Kidney capillary endothelial cell (primary cell): ENCODE measurements at regions not wholly inside any gene's neighbourhood (a gene's known extent, or its start where the extent isn't known, plus 50 kb on each side); places are given as distances from the start of the nearest gene placed in this dataset.
"Not testable (repeated sequence)": the region's sequence is repeated elsewhere in the genome, so short reads cannot be mapped to it uniquely, and the experiment has no call there.

Source experiments
- DNase-seq: peaks from one replicate; pipeline ENCODE4 v3.0.0-alpha.2; 2018; ENCODE audit warnings: low spot score

DNA sequence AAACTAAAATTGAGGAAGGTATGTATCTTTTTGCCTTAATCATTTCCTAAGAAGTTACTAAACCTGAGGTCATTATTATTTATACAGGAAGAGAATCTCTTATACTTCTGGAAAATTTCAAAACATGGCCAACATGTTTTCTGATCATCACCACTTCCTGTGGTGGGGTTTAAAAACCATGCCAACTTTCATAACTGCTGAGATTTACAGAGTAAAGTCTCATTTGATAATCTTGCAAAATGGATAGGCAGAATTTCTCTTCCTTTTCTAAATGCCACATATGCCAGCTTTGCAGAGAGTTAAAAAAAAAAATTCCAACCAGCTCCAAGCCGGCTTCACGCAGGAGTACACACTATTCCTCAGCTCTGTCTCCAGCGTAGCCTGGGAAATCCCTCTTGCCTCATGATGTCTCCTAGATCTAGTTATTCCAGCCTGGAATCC is 124.3 kb upstream of the SPRED1 start:
- DNase-seq = peak; percentile 61

DNA sequence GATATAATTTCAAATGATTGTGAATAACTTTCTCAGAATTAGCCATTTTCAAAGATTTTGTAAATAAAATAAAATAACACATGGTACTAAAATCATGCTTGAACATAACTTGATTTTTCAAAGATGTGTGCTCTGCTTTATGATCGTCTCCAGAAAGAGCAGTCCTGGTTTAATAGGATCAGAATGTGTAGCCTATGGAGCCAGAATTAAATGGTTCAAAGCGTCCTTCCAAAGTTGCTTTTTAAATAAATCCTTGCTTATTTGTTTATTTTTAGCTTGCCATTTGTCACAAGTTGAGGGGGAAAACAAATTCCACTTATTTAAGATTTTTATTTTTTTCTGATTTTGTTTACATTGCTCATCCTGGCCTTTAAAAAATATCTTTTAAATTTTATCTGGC is 123.7 kb upstream of the SPRED1 start:
- DNase-seq = no peak

DNA sequence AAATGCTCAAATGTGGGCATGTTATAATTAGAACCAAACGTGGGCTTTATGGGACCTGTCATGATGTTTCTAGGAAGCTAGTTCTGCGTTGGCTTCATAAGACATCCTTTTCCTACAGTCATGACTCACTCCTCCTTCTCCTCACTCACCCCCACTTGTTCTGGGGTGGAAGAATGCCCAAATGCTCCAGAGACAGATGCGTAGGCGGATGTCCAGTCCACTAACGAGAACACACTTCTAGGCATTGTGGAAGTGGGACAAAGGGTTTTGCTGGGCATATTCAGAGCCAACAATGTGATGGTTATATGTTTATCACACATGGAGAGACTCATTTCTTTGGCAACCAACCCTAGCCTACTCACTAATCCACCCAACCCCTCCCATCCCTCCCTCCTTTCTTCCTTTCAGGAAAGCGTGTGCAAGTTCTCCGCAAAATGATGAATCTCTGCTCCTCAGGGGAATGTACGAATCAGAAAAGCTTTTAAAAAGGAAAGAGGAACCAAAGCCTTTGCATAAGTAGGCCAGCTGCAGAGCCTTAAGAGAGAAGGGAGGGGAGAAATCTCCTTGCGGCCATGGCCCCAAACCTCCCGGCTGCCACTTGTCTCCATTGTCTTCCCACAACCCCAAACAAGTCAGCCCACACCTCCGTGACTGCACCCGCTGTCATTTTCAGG is 123.0 kb upstream of the SPRED1 start:
- DNase-seq = peak; percentile 96

DNA sequence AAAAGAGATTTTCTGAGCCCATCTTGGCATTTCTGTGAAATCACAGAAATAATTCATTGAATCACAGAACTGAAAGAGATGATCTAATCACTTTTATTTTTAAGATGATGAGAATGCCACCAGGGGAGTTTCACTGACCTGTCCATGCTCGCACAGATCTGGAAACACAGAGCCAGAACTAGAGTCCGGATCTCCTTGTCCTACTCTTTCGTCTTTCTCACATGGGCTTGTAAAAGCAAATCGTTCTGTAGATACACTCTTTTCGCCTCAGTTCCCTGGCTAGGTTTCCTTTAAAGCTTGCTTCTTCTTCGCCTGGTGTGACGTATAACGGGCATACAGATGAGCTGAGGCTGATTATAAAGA is 122.5 kb upstream of the SPRED1 start:
- no peak for DNase-seq

DNA sequence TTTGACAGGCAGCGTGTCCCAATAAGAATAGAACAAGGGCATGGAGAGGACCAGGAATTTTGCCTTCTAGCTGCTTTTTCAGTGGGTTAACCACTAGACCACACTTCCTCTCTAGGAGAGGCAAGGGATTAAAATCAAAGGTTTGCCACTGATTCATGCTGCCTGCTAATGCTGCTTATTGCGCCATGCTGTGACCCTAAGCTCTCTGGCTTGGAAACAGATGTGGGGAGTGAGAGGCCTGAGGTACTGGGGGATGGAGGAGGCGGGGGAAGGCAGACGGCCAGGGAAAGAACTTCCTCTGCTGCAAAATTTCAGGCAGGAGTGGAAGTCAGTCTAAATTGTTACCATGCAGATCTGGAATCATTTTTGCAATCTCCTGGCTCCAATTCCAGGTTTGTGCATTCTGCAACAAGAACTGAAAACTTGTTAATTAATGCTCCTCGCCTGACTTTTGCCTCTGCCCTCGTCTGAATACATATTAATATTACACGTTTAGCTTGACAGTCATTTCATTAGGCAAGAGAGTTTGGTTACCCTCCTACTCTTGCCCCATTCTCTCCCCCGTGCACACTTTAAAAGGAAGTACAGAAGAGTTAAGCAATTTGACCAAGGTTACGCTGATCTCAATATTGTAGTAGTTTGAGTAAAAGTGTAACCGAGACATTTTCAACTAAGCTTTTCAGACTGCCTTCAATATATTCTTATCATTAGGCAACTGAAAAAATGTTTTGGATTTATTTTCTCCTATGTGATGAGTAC is 121.7 kb upstream of the SPRED1 start:
- DNase-seq = peak; percentile 28

DNA sequence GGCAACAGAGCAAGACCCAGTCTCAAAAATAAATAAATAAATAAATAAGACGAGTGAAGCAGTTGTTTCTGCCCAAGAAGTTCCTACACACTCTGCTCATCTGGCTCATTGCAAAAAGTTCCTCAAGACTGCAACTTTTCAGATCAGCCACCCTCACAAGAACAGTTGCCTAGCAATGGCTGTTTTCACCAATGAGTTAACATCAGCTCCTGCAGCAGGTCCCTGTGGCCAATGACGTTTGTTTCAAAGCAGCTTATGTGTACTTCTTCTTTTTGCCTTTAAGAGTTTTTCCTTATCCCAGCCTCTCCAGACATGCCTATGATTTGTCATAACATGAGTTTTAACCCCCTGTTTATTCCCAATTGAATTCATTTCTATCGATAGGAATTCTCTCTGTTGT is 118.4 kb upstream of the SPRED1 start:
- no peak for DNase-seq

DNA sequence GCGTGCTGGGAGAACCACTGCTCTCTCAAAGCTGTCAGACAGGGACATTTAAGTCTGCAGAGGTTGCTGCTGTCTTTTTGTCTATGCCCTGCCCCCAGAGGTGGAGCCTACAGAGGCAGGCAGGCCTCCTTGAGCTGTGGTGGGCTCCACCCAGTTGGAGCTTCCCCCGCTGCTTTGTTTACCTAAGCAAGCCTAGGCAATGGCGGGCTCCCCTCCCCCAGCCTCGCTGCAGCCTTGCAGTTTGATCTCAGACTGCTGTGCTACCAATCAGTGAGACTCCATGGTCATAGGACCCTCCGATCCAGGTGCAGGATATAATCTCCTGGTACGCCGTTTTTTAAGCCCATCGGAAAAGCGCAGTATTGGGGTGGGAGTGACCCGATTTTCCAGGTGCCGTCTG is 110.4 kb upstream of the SPRED1 start:
- not testable (repeated sequence) for DNase-seq

DNA sequence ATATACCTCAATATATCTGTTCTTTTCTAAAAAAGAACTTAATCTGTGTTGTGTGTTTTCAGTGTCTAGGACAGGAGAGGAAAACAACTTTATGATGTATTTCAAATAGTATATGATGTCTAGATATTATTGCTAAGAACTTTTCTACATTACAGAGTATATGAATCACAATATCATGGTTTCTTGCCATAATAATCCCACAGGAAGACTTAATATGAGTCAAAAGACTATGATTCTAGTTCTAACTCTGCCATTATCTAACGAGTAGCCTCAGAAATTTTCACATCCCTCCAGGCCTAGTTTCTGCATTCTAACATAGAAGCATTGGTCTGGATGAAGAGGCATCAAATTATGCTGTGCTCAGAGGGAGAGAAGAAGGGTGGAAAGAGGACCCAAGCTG is 107.7 kb upstream of the SPRED1 start:
- no peak for DNase-seq

DNA sequence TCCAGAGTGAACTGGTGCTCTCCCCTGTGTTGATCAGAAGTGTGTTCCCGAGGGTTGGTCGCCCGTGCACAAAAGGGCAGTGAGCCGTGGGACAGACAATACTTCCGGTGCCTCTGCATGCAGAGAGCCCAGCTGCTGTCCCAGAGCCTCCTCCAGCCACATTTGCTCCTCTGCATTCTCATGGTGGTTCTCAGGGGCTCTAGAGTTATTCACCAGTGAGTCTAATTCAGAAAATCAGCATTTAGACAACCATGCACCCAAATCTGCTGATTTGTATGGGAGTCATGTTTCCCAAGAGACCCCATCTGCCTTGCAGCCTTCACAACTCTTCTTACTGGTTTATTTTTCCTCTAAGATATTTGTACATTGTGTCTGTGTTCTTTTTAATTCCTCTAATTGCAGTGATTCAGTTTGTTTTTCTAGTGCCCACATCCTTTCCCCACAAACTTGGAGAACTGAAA is 107.0 kb upstream of the SPRED1 start:
- no peak for DNase-seq

DNA sequence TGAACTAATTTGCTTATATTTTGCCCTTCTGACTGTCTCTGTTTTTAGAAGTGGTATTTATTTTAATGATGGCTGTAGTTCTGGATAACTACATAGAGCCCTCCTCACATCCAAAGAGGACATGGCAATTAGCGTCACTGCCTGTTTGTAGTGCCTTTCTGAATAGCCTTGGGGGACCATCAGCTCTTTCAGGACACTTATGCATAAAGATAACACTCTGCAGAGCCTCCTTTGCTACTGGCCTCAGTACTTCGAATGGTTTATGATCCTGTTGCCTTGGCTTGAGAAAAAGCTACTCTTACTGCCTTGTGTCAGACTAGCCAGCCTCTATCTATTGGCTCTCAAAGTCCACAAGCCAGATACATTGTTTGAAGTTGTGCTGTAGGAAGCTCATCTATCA is 105.4 kb upstream of the SPRED1 start:
- no peak for DNase-seq

DNA sequence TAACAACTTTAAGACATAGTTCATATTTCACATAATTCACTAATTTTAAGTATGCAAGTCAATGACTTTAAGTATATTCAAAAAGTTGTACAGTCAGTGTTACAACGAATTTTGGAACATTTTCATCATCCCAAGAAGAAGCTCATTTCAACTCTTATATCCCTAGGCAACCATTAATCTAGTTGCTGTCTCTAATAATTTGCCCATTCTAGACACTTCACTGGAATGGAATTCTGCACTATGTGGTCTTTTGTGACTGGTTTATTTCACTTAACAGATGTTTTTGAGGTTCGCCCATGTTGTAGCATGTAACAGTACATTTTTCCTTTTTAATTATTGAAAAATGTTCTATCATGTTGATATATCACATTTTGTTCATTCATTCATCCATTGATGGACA is 104.2 kb upstream of the SPRED1 start:
- DNase-seq = no peak

DNA sequence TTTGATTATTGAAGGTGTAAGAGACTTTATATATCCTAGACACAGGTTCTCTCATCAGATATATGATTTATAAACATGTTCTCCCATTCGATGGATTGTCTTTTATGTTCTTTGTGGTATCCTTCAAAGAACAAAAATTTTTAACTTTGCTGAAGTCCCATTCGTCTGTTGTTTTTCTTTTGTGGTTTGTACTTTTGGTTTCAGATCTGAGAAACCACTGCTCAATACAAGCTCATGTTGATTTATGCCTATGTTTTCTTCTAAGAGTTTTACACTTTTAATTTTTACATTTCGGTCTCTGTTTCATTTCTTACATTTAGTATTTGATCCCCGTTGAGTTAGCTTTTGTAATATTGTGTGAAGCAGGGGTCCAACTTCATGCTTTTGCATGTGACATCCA is 103.3 kb upstream of the SPRED1 start:
- DNase-seq = no peak

DNA sequence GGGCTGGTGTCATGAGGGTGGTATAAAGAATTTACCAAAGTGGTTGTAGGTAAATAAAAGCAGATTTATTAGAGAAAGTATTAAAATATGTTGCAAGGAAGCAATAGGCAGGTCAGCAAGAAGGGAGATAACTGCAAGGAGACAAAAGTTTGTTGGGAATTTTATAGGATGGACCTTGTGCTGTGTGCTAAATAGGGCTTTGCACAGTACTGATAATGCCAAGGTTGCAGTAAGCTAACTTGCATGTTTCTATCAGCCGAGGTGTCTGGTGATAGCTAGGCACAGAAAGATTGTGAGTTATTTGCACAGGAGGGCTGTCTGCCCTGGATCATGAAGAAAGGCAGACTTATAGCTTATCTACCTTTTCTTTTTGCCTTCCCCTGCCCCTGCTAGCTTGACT is 102.5 kb upstream of the SPRED1 start:
- no peak for DNase-seq

DNA sequence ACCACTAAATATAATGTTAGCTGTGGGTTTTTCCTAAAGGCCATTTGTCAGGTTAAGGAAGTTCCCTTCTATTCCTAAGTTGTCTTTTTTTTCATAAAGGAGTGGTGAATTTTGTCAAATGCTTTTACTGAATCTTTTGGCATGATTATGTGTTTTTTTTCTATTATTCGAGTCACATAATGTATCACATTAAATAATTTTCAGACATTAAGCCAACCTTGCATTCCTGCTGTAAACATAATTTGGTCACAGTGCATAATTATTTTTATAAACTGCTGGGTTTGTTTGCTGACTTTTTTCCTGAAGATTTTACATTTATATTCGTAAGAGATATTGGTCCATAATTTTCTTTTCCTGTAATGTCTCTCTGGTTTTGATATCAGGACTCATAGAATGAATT is 101.8 kb upstream of the SPRED1 start:
- no peak for DNase-seq

DNA sequence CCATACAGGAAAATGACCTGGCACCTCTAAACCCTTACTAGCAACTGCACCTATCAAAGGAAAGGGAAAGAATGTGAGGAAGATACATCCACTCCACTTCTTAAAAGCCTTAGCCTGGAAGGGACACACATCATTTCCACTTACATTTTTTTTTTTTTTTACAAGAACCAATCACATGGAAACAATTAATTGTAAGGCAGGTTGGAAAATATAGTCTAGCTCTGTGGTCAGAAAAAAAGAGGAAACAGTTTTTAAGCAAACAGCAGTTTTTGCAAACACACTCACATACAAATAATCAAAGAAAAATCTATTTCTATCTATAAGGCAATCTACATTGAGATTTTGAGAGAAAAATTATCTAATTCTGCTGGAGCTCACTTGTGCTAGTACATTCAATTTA is 98.9 kb upstream of the SPRED1 start:
- no peak for DNase-seq

DNA sequence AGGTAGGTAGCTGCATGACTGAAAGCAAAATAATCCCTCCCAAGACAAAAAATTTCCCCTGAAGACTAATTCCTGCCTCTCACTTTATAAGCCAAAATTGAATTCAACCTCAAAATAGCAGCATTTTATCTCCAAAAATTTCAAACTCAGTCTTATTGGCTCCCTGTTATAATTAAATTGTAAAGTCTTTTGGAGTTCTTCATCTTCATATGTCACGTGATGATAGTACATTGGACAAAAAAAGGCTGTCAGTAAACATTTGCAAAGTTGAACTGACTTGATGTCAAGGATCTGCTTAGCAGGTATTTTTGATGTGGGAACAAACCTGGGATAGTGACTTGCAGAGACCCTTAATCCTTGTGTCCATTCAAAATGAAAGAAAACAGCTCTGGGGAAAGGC is 98.4 kb upstream of the SPRED1 start:
- no peak for DNase-seq

DNA sequence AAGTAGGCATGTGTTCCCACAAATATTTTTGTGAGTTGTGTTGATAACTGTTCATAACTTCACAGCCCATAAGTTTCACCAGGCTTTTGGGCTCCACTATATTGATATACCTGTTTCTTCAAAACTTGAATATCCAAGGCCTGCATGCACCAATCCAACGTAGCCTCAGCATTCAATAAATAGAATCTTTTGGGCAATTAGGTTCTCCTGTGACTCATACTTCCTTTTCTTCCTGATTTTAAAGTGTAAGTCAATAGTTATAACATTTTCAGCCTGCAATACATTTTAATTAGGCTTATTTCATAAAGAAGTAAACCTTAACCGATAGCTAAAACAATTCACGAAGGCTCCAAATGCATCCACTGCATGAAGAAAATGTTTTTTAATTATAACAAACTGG is 97.8 kb upstream of the SPRED1 start:
- DNase-seq = no peak

DNA sequence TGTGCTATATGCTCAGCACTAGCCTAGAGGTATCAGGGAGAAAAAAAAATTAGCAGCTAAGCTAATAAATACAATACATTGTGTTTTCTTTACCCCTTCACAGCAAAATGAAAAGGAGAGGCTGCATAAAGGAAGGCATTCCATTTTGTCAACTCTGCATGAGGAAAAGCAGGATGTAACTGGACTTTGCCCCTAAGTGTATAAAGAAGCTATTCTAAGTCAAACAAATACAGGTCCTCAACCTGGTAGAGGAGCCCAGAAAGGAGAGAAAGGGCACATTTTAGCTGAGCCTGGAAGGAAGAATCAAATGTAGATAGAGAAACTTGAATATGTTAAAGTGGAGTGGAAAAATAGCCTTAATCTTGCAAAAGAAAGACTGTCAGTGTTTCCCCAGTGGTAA is 89.0 kb upstream of the SPRED1 start:
- DNase-seq = no peak

DNA sequence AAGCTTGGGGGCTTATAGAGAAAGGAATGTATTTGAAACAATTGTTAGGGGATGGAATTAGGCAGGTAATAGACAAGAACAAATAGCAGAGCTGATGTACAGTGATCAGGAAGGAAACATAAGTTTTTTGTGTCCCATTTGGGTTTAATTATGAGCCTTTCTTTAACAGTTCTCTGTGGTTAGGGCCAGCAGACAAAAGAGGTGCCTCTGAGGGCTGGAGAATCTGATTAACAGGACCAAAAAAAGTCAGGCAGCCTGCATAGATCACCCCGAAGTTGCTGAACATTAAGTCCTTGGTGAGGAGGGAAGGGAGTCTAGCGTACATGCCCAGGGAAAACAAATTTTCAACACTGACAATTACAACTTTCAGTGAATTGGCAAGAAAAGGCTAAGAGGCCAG is 88.6 kb upstream of the SPRED1 start:
- DNase-seq = no peak

DNA sequence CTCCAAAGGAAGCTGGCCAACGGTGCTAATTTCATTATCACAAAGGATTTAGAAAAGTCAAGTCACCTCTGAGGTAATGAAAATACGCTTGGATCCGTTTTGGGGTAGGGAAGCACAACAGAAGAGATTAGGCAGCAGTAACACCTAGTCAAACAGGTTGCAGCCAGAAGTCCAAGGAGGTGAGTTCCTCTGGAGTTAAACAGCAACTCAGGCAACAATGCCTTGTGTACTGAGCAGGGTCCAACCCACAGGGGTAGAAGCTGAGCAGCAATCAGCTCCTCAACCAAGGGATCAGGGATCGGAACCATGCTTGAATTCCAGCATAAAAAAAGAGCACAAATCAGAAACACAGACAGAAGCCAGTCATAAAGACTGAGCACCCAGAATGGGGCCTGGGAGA is 88.1 kb upstream of the SPRED1 start:
- no peak for DNase-seq

DNA sequence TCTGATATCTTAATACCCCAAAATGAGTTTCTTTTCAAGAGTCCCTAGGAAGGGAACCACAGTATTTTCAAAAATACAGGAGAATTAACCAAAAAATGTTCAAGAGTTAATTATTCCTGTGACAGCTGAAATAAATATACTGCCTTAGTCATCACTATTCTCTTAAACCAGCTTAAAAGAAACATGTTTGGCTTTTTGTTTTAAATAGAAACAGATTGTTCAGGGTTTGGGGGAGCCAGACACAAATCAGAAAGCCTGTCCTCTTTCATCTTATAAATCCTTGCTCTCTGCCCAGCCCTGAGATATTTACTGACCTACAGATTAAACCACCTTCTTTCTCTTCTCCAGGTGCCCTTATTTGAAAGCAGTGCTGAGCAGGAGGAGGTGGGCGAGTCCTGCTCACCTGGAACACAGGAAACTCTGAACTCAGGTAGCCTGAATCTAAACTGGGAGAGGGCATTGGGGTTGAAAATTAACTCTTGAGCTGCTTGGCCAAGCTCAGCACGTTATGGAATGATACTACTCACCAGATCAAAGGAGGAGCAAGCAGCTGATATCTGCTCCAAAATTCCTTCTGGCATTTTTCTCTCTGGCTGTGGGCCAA is 84.1 kb upstream of the SPRED1 start:
- no peak for DNase-seq

DNA sequence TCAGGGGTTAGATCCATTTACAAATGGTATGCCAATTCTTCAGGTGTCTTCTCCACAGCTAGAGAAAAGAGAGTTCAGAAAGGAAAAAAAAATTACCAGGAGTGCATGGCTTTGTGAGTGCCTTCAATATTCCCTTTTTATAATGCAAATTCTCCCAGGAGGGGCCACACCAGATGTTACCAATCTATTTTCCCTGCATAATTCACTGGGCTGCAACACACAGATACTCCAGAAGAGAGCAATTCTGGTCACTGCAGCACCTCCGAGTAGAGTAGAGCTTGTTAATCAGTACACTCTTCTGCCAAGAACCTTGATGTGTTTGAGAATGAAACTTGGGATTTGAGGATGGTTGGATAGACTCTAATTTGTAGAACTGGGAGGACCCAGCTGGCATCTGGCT is 80.7 kb upstream of the SPRED1 start:
- no peak for DNase-seq

DNA sequence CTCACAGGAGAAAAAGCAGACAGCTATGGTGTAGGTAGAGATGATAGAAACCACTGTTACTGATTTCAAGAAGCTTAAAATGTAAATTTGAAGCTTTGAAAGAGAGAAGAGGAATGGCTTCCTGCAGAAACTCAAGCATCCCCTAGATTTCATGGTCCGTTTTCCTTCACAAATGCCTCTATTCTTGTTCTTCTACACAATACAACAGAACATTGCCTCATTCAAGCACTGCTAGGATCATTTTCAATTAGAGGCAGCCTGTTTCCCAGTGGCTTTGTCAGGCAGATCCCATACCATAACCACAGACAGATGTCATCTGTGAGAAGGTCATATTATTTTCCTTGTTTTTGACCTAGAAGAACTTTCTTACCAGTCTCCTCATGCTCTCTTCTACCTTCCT is 77.9 kb upstream of the SPRED1 start:
- no peak for DNase-seq

DNA sequence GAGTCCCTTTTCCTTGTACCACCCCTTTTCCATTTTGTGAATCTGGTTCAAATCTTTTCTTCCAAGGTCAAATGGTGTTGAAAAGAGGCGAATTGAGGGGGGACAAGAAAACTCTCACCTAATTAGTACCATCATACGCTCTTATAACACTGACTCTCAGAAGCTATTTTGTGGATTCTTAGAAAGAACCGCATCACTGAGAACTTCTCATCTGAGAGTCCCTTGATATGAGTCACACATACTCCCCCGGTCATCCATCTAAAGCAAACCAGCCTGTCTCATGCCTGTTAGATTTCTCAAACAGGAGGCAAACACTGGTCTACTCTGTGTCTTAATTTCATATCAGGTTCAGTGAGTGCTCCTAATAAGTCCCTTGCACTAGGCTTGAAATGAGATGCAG is 76.5 kb upstream of the SPRED1 start:
- DNase-seq = no peak
